Neural progenitor cell (in vitro differentiated cells): ENCODE measurements at regions not wholly inside any gene's neighbourhood (a gene's known extent, or its start where the extent isn't known, plus 50 kb on each side); places are given as distances from the start of the nearest gene placed in this dataset.

ENCODE experiments used
- DNase-seq: peaks from one replicate; pipeline ENCODE4 v3.0.0-alpha.2; 2016; ENCODE audit warnings: low spot score
- H2AFZ ChIP-seq: fragments of 200-600 bp; sonication (generic); replicated peaks from 2 replicates; pipeline ENCODE4 v1.6.1; 2016; ENCODE audit warnings: antibody characterized with exemption
- H3F3A ChIP-seq: fragments of 200-600 bp; sonication (generic); 2 replicates; pipeline ENCODE4 v1.6.1; 2016; ENCODE audit warnings: antibody characterized with exemption, low read depth
- H3K27ac ChIP-seq: fragments of 200-600 bp; sonication (generic); 2 replicates; pipeline ENCODE4 v1.5.1; 2016; ENCODE audit warnings: mild to moderate bottlenecking
- H3K27me3 ChIP-seq: fragments of 200-600 bp; sonication (generic); 2 replicates; pipeline ENCODE4 v1.6.1; 2016; ENCODE audit warnings: mild to moderate bottlenecking, moderate library complexity
- H3K36me3 ChIP-seq: fragments of 200-600 bp; sonication (generic); 2 replicates; pipeline ENCODE4 v1.5.1; 2016
- H3K4me1 ChIP-seq: fragments of 200-600 bp; sonication (generic); 2 replicates; pipeline ENCODE4 v1.6.1; 2016; ENCODE audit warnings: mixed run types
- H3K4me2 ChIP-seq: fragments of 200-600 bp; sonication (generic); 2 replicates; pipeline ENCODE4 v1.6.1; 2016
- H3K4me3 ChIP-seq: fragments of 200-600 bp; sonication (generic); 2 replicates; pipeline ENCODE4 v1.5.1; 2016
- H3K79me2 ChIP-seq: fragments of 200-600 bp; sonication (generic); 2 replicates; pipeline ENCODE4 v1.6.1; 2016; ENCODE audit warnings: low read depth
- H3K9ac ChIP-seq: fragments of 200-600 bp; sonication (generic); 2 replicates; pipeline ENCODE4 v1.6.1; 2016
- H3K9me3 ChIP-seq: fragments of 200-600 bp; sonication (generic); 2 replicates; pipeline ENCODE4 v1.5.1; 2016; ENCODE audit warnings: low read depth
- H4K20me1 ChIP-seq: fragments of 200-600 bp; sonication (generic); 2 replicates; pipeline ENCODE4 v1.6.1; 2016; ENCODE audit warnings: low read depth
- H3K27ac Mint-ChIP-seq: 3 replicates; pipeline ENCODE4 v1.8.0; 2021; ENCODE audit warnings: mixed read lengths
- H3K27me3 Mint-ChIP-seq: 2 replicates; pipeline ENCODE4 v1.8.0; 2022; ENCODE audit warnings: low read depth, mild to moderate bottlenecking, inconsistent platforms, moderate library complexity, mixed read lengths; ENCODE audit not compliant: insufficient read depth
- H3K36me3 Mint-ChIP-seq: 3 replicates; pipeline ENCODE4 v1.8.0; 2021; ENCODE audit warnings: mixed read lengths
- H3K4me1 Mint-ChIP-seq: 3 replicates; pipeline ENCODE4 v1.8.0; 2021; ENCODE audit warnings: mixed read lengths
- H3K4me3 Mint-ChIP-seq: 3 replicates; pipeline ENCODE4 v1.8.0; 2021; ENCODE audit warnings: mild to moderate bottlenecking, moderate library complexity, mixed read lengths
- H3K9me3 Mint-ChIP-seq: 3 replicates; pipeline ENCODE4 v1.8.0; 2020; ENCODE audit warnings: mixed read lengths
- EZH2 ChIP-seq: fragments of 200-600 bp; sonication (generic); IDR thresholded peaks from 2 replicates; pipeline ENCODE4 v1.6.1; 2017; ENCODE audit warnings: antibody characterized with exemption, mild to moderate bottlenecking, moderate library complexity
- EZH2phosphoT487 ChIP-seq: fragments of 200-600 bp; sonication (generic); IDR thresholded peaks from 2 replicates; pipeline ENCODE4 v1.6.1; 2017; ENCODE audit warnings: antibody characterized with exemption
- TF ChIP-seq, protein P1 (sequence below): fragments of 200-600 bp; sonication (generic); IDR thresholded peaks from 2 replicates; pipeline ENCODE4 v1.5.1; 2017; ENCODE audit warnings: antibody characterized with exemption, mild to moderate bottlenecking

DNA sequence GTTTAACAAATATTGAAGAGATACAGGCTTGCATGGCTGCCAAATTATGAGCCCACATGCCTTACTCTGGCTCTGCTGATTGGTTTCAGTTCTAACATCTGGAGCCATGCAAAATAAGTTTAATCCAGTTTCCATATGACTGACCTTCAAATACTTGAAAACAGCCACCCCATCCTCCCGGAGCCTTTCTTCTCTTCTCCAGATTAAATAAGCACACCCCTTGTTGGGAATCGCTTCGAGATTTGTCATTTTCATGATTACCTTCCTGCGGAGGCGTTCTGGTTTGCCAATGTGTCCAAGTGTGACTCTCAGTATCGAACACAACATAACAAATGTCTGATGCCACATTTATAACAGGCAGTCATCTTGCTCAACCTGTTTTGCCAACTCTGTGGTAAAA lies 101.6 kb upstream of the JADE1 start:
- no peak overlapping the region for H3K4me2 ChIP-seq
- no peak overlapping the region for H3K9ac ChIP-seq
- no peak for DNase-seq
- H3K36me3 Mint-ChIP-seq: no peaks in the 10 kb centered on the region
- no peak overlapping the region for H2AFZ ChIP-seq
- no peaks in the 10 kb centered on the region for H3K9me3 ChIP-seq
- TF ChIP-seq EZH2 (no peak), EZH2phosphoT487 (no peak)
- TF ChIP-seq, protein P1, sequence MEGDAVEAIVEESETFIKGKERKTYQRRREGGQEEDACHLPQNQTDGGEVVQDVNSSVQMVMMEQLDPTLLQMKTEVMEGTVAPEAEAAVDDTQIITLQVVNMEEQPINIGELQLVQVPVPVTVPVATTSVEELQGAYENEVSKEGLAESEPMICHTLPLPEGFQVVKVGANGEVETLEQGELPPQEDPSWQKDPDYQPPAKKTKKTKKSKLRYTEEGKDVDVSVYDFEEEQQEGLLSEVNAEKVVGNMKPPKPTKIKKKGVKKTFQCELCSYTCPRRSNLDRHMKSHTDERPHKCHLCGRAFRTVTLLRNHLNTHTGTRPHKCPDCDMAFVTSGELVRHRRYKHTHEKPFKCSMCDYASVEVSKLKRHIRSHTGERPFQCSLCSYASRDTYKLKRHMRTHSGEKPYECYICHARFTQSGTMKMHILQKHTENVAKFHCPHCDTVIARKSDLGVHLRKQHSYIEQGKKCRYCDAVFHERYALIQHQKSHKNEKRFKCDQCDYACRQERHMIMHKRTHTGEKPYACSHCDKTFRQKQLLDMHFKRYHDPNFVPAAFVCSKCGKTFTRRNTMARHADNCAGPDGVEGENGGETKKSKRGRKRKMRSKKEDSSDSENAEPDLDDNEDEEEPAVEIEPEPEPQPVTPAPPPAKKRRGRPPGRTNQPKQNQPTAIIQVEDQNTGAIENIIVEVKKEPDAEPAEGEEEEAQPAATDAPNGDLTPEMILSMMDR: no peak
- peaks cover 3% of the 10 kb centered on the region for H3K4me1 Mint-ChIP-seq
- peaks cover 4% of the 10 kb centered on the region for H3K9me3 Mint-ChIP-seq
- no peaks in the 10 kb centered on the region for H4K20me1 ChIP-seq
- no peak overlapping the region for H3K4me3 ChIP-seq
- no peaks in the 10 kb centered on the region for H3K27me3 Mint-ChIP-seq
- no peaks in the 10 kb centered on the region for H3K4me1 ChIP-seq
- H3K36me3 ChIP-seq: no peaks in the 10 kb centered on the region
- no peak overlapping the region for H3K4me3 Mint-ChIP-seq
- H3F3A ChIP-seq: no peaks in the 10 kb centered on the region
- no peaks in the 10 kb centered on the region for H3K79me2 ChIP-seq
- no peaks in the 10 kb centered on the region for H3K27me3 ChIP-seq
- H3K27ac ChIP-seq: no peak overlapping the region
- H3K27ac Mint-ChIP-seq: no peak overlapping the region

DNA sequence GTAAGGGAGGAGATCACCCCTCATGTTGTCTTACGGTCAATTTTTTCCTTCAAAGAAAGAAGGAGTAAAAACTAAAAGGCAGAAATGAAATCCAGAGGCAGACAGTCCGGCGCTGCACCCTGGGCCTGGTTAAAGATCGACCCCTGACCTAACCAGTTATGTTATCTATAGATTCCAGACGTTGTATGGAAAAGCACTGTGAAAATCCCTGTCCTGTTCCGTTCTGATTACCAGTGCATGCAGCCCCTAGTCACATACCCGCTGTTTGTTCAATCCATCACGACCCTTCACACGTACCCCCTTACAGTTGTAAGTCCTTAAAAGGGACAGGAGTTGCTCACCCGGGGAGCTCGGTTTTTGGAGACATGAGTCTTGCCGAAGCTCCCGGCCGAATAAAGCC lies 105.6 kb upstream of the JADE1 start:
- Mint-ChIP-seq H3K4me3 (no peak overlapping the region), H3K27ac (no peak overlapping the region), H3K4me1 (peaks cover 3% of the 10 kb centered on the region), H3K36me3 (no peaks in the 10 kb centered on the region), H3K27me3 (no peaks in the 10 kb centered on the region), H3K9me3 (peaks cover 4% of the 10 kb centered on the region)
- no peak overlapping the region for H3K4me2 ChIP-seq
- H3K27ac ChIP-seq: no peak overlapping the region
- H4K20me1 ChIP-seq: no peaks in the 10 kb centered on the region
- no peak overlapping the region for H3K4me3 ChIP-seq
- H3K9me3 ChIP-seq: no peaks in the 10 kb centered on the region
- H3K79me2 ChIP-seq: no peaks in the 10 kb centered on the region
- H3F3A ChIP-seq: no peaks in the 10 kb centered on the region
- no peaks in the 10 kb centered on the region for H3K36me3 ChIP-seq
- H3K27me3 ChIP-seq: no peaks in the 10 kb centered on the region
- TF ChIP-seq EZH2phosphoT487 (no peak), EZH2 (no peak)
- TF ChIP-seq, protein P1: no peak
- no peaks in the 10 kb centered on the region for H3K4me1 ChIP-seq
- DNase-seq: no peak
- H3K9ac ChIP-seq: no peak overlapping the region
- no peak overlapping the region for H2AFZ ChIP-seq

DNA sequence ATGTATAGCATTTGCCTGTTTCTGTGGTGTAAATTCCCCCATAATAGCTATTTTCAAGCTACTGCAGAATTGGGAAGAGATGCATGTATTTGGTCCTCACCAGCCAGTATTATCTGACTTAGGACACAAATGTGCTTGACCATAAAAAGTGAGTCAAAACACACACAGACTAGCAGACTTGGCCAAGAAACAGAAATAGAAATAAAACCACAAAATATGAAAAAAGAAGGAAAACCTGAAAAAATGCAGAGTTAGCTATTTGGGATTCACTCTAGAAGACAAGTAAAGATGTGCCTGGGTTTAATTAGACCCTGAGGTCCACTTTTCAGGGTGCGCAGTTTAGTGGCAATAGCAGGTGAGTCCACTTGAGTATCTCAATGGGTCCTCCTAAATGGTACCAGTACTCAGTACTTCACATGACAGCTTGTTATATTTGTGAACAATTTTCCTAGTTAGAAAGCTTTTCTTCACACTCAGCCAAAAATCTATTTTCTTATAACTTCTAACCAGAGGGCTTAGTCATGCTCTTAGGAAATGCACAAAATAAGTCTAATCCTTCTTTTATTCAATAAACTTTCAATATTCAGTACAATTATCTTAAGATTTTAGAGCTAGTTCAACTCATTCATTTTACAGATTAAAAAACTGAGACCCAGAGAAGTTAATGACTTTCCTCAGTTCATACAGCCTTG lies 108.7 kb upstream of the JADE1 start:
- no peak overlapping the region for H3K4me3 ChIP-seq
- no peaks in the 10 kb centered on the region for H3K9me3 ChIP-seq
- H3K27ac Mint-ChIP-seq: no peak overlapping the region
- H3K4me1 Mint-ChIP-seq: no peaks in the 10 kb centered on the region
- H3K27me3 Mint-ChIP-seq: no peaks in the 10 kb centered on the region
- H3K9me3 Mint-ChIP-seq: peaks cover 6% of the 10 kb centered on the region
- no peak overlapping the region for H3K9ac ChIP-seq
- H3K36me3 ChIP-seq: no peaks in the 10 kb centered on the region
- no peaks in the 10 kb centered on the region for H3K36me3 Mint-ChIP-seq
- no peaks in the 10 kb centered on the region for H3F3A ChIP-seq
- no peaks in the 10 kb centered on the region for H3K79me2 ChIP-seq
- H3K4me2 ChIP-seq: no peak overlapping the region
- H4K20me1 ChIP-seq: no peaks in the 10 kb centered on the region
- H3K27ac ChIP-seq: no peak overlapping the region
- H3K4me3 Mint-ChIP-seq: no peak overlapping the region
- TF ChIP-seq, protein P1: no peak
- no peak for TF ChIP-seq EZH2
- TF ChIP-seq EZH2phosphoT487: no peak
- peaks cover 5% of the 10 kb centered on the region for H3K4me1 ChIP-seq
- no peak overlapping the region for H2AFZ ChIP-seq
- DNase-seq: no peak
- no peaks in the 10 kb centered on the region for H3K27me3 ChIP-seq
